ENCODE measurements at regions not wholly inside any gene's neighbourhood (a gene's known extent, or its start where the extent isn't known, plus 50 kb on each side); places are given as distances from the start of the nearest gene placed in this dataset.

DNA sequence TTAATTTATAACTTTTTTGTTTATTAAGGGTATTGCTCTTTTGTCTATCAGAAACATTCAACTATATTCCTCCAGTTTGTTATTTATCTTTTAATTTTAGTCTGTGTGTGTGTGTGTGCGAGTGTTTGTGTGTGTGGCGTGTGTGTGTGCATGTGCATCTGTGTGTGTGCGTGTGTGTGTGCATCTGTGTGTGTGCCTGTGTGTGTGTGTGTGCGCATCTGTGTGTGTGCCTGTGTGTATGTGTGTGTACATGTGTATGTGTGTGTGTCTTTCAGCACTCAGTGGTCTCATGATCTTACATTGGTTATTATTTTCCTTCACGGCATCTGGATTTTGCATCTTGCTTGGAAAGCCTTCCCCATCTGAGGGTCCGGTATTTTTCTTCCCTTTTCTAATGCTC, 281.1 kb upstream of the RTL1 start:
- no peak for DNase-seq

DNA sequence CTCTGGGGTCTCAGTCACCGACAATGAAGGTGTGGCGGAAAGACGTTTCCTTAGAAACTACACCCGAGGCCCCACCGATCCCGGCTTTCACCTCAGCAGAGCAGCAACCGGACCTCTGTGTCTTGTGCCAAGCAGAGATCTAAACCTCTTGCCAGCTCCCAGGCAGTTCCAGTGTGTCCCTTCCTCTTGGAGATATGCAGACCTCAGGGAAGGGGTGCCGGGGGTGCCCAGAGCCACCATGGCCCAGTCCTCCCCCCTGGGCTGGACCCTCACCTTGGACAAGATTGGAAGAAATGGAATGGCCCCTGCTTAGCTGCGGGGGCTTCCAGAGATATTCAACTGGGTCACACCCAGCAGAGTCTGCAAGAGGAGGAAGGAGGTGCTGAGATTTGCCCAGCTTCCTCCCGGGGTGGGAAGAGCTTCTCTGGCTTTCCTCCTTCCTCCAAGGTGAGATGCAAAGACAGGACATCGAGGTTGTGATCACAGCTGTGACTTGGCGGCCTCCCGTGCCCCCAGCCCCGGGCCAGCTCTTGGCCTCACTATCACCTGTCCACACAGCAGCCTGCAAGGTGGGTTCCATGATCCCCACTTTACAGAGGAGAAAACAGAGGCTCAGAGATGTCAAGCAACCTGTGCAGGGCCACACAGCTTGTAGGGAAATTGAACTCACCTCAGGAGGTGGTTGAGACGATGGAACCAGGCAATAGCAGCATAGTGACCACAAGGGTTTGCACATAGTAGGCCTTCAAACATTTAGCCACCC, 281.7 kb upstream of the RTL1 start:
- no peak for DNase-seq

DNA sequence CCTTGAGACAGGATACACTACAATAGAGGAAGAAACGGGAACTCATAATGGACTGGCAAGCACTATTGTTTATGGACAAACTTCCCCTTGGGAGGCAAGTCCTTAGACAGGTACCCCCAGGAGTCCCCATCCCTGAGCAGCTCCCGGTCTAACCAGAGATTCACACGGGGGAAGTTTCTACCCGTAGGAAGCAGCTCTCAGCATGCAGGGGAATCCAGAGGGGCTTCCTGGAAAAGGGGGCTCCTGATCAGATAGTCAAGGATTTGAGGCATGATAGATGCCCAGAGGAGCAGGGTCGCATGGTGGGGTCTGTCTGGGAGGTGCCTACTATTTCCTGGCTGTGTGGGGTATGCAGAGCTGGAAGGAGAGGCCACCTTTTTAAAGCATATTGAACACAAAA, 282.4 kb upstream of the RTL1 start:
- DNase-seq = no peak

DNA sequence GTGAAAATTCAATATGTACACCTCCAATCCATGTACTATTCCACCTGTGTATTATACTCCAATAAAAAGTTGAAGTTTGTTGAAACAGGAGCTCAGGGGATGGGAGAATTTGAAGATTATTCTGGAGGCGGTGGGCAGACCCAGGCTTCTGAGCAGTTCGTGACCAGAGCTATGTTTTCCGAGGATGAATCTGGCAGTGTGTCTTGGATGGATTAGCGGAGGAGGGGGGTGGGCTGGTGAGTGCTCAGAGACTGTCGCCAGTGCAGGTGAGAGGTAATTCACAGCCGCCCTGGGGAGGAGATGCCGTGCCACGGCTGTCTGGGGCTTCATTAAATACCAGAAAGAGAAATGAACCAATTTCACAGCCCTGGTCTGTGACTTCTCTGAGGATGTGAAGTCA, 283.0 kb upstream of the RTL1 start:
- DNase-seq = no peak

DNA sequence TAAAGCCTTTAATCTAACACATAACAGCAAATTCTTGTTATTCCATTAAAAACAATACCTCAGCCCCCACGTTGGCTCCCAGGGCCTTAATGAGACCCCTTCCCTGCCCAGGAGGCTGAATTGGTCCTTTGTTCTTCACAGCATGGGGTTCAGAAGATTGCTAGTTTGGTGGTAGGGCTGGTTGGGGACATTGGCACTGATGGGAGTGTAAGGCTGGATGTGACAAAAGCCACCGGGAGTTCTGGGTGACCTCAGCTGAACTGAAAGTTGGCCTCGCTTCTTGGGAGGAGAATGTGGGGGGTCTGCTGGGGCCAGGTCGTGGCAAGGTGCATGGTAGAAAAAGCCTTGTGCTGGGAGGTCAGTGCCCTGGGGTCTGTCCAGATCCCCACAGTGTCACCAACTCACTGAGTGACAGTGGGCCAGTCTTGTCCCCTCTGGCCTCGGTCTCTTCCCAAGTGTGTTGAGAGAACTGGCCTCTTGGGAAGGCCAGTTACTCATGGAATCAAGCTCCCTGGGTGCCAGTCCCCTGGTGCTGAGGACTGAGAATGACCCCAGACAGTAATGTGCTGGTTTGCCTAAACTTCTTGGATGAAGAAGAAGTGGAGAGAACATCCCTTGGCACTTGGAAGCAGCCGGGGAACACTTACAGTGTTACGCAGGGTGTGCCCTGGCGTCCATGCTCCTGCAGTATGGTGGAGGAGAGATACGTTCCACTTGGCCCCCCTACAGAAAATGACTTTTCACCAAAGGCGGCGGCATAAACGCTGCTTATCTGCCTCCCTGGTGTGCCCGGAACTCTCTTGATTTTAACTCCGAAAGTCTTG, 283.7 kb upstream of the RTL1 start:
- no peak for DNase-seq

DNA sequence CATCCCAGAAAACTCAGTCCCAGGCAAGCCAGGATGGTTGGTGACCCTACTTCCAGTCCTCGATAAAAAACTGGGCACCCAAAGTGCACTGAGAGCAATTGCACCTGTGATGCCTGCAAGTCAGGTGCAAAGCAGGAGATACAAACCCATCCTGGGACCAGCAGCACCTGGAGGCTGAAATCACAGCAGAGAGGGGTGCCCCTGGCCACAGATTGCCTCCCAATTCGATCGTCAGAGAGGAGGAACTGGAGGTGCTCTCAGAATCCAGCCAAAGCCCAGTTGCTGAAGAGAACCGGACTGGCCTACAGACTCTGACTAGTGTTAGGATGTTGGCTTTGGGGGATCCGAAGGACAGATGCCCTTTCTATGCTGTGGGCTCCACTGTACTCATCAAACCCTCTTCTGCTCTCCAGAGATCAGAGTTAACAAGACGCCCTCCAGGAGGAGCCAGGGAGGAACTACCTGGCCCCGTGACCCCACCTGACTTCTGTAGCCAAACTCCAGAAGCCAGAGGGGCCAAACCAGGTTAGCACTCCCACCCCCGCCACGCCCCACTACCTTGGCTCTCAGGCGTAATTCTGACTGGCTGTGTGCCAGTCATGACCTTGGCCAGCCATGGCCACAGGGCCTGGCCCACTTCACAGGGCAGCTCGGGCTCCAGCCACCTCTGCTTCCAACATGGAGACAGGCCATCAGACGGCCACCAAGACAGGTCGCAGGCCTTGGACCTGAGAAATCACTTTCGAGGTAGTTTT, 284.5 kb upstream of the RTL1 start:
- no peak for DNase-seq

DNA sequence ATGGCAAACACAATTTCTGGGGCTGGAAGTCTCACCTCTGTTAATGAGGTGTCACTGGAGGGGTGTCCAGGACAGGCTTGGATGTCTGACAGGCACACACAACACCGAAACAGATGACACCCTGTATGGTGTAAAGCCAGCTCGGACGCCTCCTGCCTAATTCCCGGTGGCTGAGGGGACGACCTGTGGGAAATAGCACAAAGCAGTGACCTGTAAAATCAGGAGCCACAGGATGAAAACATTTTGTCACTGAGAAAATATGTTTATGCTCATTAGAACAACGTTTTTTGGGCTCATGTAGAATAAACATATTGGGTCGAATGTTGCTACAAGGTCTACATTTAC, 285.0 kb upstream of the RTL1 start:
- no peak for DNase-seq

DNA sequence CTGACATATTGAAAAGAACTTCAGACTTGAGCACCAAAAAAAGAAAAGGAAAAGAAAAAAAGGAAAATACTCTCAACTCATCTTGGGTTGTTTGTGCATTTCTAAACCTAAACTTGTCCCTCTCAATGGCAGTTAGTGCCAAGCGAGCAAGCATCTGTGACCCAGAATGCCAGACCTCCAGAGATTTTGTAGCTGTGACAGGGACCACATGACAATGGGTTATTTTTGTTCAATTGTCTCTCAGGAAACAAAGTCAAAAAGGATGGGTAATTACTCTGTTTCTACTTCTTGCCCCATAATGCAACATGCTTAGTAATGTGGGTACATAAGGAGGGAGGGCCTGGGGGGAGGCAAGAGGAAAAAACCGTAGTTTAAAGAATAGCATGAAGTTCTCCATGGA, 285.7 kb upstream of the RTL1 start:
- DNase-seq = no peak

DNA sequence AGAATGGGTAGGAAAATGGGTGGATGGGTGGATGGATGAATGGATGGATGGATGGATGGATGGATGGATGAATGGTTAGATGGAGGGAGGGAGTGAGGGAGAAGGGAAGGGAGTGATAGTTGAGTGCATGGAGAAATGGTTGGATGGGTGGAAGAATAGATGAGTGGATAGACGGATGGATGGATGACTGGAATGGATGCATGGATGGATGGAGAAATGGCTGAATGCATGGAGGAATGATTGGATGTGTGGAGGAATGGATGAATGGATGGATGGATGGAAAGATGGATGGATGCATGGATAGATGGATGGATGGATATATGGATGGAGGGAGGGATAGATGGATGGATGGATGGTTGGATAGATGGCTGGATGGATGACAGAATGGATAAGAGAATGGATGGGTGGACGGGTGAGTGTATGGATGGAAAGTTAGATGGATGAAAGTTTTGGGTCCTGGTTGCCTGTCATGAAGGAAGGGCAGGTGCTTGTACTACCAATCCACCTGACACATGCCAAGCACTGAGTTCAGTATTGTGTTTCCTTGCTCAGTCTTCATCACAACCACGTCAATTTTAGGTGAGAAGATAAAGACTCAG, 286.5 kb upstream of the RTL1 start:
- DNase-seq = no peak

DNA sequence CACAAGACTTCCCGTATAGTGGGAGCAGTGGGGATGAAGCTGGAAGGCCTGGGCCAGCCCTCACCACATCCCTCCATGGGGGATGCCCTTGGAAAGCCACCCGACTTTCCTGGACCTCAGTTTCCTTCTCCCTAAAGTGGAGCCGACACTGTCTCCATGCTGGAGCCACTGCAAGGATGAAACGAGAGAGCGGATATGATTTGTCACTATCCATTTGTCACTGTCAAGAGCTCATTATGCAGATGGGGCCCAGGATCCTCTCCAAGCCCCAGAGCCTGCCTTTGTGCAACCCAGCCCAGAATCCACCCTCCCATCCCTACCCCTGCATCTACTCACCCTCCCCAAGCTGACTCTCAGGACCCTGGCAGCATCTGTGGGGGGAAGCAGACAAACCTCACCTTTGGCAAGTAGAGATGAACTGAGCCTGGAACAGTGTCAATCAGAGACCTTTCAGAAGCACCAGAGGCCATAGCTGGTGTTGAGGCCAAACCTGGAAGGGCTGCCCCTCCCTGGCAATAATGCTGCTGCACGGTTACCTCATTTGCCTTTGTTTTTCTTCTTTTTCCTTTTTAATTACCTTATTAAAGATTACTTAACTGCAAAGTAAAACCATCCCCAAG, 287.7 kb upstream of the RTL1 start:
- DNase-seq = no peak

DNA sequence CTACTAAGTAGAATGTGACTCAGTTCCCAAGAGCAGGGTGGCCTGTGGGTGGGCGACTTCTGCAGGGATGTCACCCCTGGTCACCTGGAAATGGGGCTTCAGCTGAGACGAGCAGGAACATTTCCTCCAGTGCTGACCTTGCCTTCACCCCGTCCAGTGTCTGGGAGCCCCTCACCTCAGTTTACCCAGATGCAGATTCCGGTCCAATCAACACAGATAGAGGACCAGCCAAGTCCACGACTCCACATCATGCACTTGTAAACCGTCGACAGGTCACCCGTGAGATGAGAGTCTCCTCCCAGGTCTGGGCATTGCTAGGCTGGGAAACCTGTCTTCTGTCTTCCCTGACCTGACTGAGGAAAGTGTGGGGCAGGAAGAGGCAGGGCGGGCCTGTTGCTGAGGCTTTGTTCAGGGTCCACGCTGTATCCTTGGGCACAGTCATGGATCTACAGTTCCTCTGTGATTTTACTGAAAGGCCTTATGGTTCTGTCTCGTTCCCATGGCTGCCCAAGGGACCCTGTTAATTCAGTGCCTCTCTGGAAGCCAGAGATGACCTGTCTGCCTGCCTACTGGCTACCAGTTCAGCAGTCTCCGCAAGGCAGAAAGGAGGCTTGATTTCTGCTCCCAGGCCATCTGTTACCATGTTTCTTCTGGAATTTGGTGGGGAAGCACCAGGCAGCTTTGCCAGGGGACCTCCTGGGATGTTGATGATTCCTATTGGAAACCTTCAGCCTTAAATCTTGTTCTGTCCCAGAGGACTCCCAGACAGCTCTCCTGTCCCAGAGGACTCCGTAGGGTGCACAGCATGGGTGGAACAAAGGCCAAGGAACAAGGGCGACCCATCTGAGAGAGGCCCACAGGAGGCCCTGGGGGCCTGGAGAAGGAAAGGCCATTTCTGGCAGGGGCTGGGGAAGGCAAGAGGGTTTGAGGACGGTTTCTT, 288.5 kb upstream of the RTL1 start:
- no peak for DNase-seq

DNA sequence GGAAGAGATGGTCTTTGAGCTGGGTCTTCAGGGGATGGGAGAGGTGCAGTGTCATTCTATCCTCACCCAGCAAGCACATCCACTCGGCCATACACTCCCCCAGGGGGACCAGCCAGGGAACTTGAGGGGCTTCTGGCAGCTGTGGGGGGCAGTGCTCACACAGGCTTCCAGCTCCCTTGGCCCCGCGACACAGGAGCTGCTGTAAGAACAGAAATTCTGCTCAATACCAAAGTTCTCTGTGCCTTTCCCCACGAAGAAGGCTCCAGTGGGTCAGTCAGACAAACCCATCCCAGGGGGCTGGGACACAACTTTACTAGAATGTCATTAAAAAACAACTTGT, 289.1 kb upstream of the RTL1 start:
- no peak for DNase-seq

DNA sequence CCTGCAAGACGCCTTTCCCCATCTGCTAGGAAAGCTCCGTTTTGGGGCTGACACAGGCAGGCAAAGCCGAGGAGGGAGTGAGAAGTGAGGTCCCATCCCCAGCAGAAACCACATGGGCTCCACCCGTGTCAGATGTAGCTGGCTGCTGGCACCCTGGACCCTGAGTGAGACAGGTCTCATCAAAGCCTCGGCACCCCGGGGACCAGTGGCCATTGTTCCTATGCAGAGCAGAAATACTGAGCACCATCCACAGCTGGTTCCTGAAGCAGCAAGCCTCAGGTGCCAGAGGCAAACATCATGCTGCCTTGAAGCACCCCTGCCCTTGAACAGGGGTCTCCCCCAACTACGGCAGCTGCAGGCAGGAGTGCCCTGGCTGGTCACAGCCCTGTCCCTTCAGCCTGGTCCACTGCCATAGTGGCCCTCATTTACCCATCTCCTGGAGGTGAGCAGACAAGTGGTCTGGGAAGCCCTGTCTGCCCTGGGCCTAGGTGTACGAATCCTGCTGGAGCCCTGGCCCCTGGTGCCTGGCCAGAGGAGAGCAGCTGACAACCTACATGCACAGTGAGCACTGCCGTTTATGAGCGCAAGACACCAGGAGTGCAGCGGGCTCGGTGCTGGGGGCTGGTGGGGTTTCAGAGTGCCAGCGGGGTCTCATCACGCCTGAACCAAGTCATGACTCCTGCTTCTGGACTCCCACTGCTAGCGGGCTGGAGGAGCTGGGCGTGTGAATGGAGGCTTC, 289.8 kb upstream of the RTL1 start:
- no peak for DNase-seq

DNA sequence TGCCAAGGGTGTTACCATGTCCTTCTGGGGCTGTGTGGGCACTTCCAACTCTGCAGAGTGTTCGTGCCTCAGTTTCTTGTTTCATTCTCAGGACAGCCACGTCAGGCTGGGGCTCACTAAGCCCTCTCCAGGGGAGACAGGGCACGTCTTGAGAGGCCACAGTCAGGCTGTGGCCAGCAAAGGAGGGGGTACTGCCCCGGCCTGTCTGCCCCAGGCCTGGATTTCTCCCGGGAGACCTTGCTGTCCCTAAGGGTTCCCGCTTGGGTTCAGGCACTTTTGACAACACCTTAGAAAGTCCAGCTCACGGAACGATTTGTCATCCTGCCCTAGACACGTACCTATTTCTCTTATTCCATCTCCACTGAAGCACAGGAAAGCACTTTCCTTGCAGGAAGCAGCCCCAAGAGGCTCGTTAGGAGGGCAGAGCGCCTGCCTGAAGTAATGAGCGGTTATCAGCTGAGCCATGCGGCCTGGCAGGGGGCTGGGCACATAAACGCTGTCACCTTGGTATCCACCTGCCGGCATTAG, 290.4 kb upstream of the RTL1 start:
- no peak for DNase-seq

DNA sequence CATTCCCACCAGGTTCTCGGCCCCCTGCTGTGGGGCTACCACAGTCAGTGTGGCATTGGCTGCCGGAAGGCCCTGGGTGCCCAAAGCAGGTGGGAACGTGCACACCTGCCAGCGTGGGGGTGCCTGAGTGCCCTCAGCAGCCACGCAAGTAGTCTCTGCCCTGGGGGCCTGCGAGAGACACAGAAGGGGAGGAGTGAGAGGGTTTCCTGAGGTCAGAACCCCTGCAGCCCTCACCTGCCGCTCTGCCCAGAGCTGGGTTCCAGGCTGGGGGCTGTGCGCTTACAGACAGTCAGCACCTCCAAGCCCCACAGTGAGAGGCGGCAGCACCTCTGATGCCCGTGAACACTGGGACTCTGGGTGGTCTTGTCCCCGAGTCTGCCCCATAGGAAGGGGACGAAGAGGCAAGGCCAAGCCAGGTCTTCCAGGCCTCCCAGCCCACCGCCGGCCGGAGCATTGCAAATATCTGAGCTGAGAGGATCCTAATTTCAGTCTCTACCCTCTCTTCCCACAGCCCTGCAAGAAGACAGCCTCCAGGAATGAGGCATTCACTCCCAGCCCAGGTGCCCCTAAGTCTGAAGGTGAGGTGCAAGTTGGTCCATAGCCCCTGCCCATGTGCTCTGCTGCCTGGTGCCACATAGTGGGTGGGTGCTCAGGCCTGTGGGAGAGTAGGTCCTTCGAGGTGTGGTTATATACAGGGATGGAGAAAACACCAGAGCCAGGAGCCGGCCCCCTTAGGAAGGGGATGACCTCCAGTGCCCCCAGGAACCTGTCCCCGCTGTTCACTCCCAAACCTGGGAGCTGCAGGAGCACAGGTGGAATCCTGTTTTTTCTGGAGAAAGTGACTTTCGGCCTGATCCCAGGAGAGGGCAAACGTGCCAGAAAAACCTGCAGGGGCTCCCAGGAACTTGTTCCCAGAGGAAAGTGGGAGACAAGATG, 291.1 kb upstream of the RTL1 start:
- no peak for DNase-seq

DNA sequence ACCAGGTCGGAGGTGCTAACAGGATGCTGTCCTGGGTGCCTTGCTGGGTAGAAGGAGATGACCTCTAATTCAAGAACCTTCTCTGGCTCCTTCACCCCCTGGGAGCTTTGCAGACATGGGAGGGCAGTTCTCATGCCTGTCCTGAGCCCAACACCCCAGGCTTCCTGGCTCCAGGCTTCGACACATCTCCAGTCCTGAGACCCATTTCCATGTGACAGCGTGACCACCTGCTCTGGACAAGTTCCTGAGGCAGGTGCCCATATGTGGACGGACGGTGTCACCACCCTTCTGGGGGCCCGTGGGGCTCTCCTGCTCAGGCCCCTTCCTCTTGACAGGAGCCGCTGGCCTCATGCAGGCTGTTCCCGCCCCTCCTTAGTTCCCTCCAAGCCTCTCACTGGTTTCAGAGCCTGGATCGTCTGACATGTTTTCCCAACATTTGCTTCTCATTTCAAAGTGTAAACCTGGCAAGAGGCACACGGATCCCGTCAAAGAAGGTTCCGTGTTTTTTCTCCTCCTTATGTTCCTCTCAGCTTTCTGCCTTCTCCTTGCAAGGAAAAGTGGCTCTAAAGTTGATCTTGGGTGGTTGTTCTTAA, 291.9 kb upstream of the RTL1 start:
- no peak for DNase-seq

DNA sequence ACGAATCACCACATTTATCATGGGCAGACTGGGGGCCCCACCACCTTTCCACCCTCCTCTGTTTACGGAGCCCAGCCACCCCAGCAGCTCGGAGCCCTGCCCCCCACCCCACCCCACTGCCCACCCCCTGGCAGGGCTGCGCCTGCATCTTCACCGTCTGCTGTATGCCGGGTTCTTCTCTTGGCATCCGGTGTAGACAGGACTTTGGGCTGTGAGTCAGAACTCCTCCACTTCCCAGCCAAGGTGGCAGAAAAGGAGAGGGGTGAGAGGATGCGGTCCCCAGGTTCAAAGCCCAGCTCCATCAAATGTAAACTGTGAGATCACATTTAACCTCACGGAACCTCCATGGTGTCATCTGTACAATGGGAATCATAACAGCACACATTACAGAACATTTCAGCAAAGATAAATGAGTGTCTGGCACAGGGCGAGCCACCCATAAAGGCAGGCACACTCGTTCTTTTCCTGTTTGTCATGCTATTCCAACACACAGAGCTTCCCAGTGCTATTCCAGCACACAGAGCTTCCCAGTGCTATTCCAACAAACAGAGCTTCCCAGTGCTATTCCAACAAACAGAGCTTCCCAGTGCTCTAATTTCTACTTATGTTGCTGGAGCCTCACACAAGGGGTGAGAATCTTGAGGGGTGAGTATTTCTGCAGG, 292.7 kb upstream of the RTL1 start:
- no peak for DNase-seq

DNA sequence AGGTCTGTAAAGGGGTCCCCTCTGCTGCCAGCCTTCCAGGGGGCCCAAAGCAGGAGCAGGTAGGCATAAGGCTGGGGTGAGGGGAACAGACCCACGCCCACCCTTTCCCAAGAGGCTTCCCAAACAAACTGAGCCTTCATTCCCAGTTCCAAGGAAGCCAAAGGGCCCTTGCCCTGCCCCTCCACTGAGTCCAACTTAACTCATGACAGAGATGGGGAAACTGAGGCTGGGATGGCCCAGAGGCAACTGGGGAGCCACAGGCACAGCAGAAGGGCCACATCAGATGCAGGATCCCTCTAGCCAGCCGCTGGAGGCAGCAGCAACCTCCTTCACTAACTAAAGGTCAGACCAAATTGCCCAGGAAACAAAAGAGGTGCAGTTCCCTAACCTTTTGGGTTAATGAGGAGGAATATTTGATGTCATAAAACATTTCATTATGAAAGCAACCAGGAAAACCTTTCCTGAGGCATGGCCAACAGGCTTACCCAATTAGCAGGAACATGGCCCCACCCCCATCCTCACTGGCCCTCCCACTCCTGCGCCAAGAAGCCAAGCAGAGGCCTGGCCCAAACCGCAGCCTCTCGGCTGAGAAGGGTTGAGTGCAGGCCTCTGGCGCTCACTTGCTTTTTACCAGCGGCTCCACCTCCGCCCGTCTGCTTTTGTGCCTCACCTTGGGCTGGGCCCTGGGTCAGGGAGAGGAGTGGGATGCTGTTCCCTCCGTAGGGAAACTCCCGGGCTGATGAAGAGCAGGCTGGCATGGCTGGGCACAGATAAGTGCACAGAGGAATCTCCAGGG, 293.5 kb upstream of the RTL1 start:
- peak; percentile 2 for DNase-seq

All from fibroblast of upper back skin (primary cell).